ENCODE measurements at regions not wholly inside any gene's neighbourhood (a gene's known extent, or its start where the extent isn't known, plus 50 kb on each side); places are given as distances from the start of the nearest gene placed in this dataset.

- 8% methylated on average over 3 of the region's 3 CpGs for WGBS (ENCODE audit: insufficient coverage, insufficient replicate concordance, low lambda C conversion rate, missing lambda C conversion rate)
- DNase-seq (ENCODE audit: low read depth, low spot score) (no peak), FAIRE-seq (no peak), ATAC-seq (no peak)
- Histone ChIP-seq H3K4me2 (ENCODE audit: control insufficient read depth, insufficient read depth) (no peak overlapping the region), H3K9ac (ENCODE audit: control insufficient read depth, insufficient read depth, low read length) (no peak overlapping the region), H3K27me3 (replicated peaks in 1 of 2; ENCODE audit: control insufficient read depth in 2 of 2, insufficient read depth in 2 of 2, low read length in 1 of 2) (no peaks in the 10 kb centered on the region), H3K36me3 (ENCODE audit: control insufficient read depth in 2 of 2, insufficient read depth in 2 of 2, low read length in 1 of 2) (no peaks in the 10 kb centered on the region), H3K79me2 (ENCODE audit: control insufficient read depth, insufficient read depth, low read length) (no peaks in the 10 kb centered on the region), H4K20me1 (ENCODE audit: control insufficient read depth, insufficient read depth) (no peaks in the 10 kb centered on the region), H3K9me3 (replicated peaks; ENCODE audit: control insufficient read depth, insufficient read depth, low read length) (no peaks in the 10 kb centered on the region), H3K27ac (ENCODE audit: control insufficient read depth, insufficient read depth) (no peak overlapping the region), H3K4me1 (ENCODE audit: control insufficient read depth, insufficient read depth, low read length) (no peaks in the 10 kb centered on the region), H2AFZ (ENCODE audit: control insufficient read depth, low read depth, low read length) (no peak overlapping the region), H3K4me3 (no peak overlapping the region)
- no TSS peak for BruUV-seq (replicated peaks)
- in situ Hi-C loops (cut with MboI) = loop anchor here (10.0 kb wide), 1 partner anchor 191 kb away; no protein-coding TSS in a partner anchor
- ChIA-PET SMC1A (ENCODE audit: uncharacterized antibody, unreplicated experiment) (interaction anchor here (0.7 to 3.7 kb wide), 6 partner anchors 17 to 308 kb away, joined by 3 to 45 read pairs (median 4); no protein-coding TSS in a partner anchor), POLR2A (no interaction called here), CTCF (interaction anchor here (0.6 to 5.3 kb wide), 11 partner anchors 9 to 1793 kb away, joined by 3 to 40 read pairs (median 4); no protein-coding TSS in a partner anchor), RAD21 (ENCODE audit: unreplicated experiment) (interaction anchor here (1.0 to 3.4 kb wide), 11 partner anchors 8 to 761 kb away, joined by 3 to 36 read pairs (median 4); no protein-coding TSS in a partner anchor)
- intact Hi-C loops (cut with micrococcal nuclease; ENCODE audit: unreplicated experiment) = loop anchor here (5.0 kb wide), 2 partner anchors 126 to 759 kb away; no protein-coding TSS in a partner anchor
- no peak for TF ChIP-seq RUNX3 (IDR thresholded peaks at IDR 0.05; ENCODE audit: low read length)
- no peak for TF ChIP-seq SREBF2 (IDR thresholded peaks at IDR 0.05; ENCODE audit: low read length)
- TF ChIP-seq FOXK2 (IDR thresholded peaks at IDR 0.05) = no peak
- no peak for TF ChIP-seq CHD4 (IDR thresholded peaks at IDR 0.05)
- TF ChIP-seq, protein P1, sequence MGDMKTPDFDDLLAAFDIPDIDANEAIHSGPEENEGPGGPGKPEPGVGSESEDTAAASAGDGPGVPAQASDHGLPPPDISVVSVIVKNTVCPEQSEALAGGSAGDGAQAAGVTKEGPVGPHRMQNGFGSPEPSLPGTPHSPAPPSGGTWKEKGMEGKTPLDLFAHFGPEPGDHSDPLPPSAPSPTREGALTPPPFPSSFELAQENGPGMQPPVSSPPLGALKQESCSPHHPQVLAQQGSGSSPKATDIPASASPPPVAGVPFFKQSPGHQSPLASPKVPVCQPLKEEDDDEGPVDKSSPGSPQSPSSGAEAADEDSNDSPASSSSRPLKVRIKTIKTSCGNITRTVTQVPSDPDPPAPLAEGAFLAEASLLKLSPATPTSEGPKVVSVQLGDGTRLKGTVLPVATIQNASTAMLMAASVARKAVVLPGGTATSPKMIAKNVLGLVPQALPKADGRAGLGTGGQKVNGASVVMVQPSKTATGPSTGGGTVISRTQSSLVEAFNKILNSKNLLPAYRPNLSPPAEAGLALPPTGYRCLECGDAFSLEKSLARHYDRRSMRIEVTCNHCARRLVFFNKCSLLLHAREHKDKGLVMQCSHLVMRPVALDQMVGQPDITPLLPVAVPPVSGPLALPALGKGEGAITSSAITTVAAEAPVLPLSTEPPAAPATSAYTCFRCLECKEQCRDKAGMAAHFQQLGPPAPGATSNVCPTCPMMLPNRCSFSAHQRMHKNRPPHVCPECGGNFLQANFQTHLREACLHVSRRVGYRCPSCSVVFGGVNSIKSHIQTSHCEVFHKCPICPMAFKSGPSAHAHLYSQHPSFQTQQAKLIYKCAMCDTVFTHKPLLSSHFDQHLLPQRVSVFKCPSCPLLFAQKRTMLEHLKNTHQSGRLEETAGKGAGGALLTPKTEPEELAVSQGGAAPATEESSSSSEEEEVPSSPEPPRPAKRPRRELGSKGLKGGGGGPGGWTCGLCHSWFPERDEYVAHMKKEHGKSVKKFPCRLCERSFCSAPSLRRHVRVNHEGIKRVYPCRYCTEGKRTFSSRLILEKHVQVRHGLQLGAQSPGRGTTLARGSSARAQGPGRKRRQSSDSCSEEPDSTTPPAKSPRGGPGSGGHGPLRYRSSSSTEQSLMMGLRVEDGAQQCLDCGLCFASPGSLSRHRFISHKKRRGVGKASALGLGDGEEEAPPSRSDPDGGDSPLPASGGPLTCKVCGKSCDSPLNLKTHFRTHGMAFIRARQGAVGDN (IDR thresholded peaks at IDR 0.05) = no peak
- TF ChIP-seq ZNF24 (IDR thresholded peaks at IDR 0.05) = no peak
- TF ChIP-seq CREM (IDR thresholded peaks at IDR 0.05; ENCODE audit: low read depth) = no peak
- TF ChIP-seq, protein P2, sequence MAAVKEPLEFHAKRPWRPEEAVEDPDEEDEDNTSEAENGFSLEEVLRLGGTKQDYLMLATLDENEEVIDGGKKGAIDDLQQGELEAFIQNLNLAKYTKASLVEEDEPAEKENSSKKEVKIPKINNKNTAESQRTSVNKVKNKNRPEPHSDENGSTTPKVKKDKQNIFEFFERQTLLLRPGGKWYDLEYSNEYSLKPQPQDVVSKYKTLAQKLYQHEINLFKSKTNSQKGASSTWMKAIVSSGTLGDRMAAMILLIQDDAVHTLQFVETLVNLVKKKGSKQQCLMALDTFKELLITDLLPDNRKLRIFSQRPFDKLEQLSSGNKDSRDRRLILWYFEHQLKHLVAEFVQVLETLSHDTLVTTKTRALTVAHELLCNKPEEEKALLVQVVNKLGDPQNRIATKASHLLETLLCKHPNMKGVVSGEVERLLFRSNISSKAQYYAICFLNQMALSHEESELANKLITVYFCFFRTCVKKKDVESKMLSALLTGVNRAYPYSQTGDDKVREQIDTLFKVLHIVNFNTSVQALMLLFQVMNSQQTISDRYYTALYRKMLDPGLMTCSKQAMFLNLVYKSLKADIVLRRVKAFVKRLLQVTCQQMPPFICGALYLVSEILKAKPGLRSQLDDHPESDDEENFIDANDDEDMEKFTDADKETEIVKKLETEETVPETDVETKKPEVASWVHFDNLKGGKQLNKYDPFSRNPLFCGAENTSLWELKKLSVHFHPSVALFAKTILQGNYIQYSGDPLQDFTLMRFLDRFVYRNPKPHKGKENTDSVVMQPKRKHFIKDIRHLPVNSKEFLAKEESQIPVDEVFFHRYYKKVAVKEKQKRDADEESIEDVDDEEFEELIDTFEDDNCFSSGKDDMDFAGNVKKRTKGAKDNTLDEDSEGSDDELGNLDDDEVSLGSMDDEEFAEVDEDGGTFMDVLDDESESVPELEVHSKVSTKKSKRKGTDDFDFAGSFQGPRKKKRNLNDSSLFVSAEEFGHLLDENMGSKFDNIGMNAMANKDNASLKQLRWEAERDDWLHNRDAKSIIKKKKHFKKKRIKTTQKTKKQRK (IDR thresholded peaks at IDR 0.05; ENCODE audit: low read depth, low read length) = no peak
- TF ChIP-seq ASH2L (IDR thresholded peaks at IDR 0.05; ENCODE audit: borderline replicate concordance, low read depth) = no peak
- no peak for TF ChIP-seq ZBED1 (IDR thresholded peaks at IDR 0.05; ENCODE audit: borderline replicate concordance)
- TF ChIP-seq GATAD2B (conservative IDR thresholded peaks at IDR 0.05; ENCODE audit: low read depth) = no peak
- no peak for TF ChIP-seq SMAD5 (IDR thresholded peaks at IDR 0.05; ENCODE audit: low read depth)
- no peak for TF ChIP-seq RELB (IDR thresholded peaks at IDR 0.05; ENCODE audit: low read depth)
- TF ChIP-seq BCL11A (IDR thresholded peaks at IDR 0.05; ENCODE audit: low read depth, low read length) = no peak
Observed at GRCh38 chr2:189285962-189286645, 106.5 kb upstream of the COL5A2 start.

Measured in GM12878 (cell line).